ENCODE measurements at regions not wholly inside any gene's neighbourhood (a gene's known extent, or its start where the extent isn't known, plus 50 kb on each side); places are given as distances from the start of the nearest gene placed in this dataset.

DNA sequence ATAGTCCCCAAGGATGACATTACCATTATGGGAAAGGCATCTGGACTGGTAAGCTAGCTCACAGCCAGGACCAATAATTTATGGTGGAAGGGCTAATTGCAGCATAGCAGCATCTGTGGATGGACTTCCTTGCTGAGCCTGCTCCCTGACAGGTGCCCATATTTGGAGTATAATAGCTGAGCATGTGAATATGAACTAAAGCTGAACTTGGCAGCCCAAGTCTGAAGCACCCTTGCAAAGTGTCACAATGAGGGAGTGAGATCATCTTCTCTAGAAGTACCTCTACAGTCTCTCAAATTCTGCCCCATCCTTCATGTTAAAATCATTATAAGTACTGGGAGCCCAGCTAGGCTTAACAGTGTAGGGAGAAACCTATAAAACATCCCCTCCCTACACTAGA is 128.2 kb upstream of the INPP4B start:
- no peak for DNase-seq

DNA sequence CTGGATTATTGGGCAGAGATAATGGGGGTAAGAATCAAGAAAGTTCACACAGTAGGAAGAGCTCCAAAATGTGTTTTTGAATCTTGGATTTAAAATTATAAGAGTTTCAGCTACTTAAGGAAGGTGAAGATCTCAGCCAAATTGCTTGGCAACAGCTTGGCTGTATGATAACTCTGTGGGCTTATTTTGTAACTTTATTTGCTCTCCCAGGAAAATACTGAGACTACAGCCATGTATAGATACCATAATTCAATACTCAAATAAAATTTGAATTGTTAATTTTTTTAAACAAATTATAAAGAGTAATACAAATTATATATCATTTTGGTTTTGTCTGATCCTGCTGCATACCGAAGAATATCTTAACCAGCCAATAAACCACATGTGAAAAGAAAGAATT is 129.5 kb upstream of the INPP4B start:
- DNase-seq: no peak

GRCh38 chr4:142976482-142976881 is 130.4 kb upstream of the INPP4B start:
- DNase-seq: no peak

- no peak for DNase-seq
Observed at GRCh38 chr4:142977182-142977581, 131.1 kb upstream of the INPP4B start.

GRCh38 chr4:142983065-142983464 is 137.0 kb upstream of the INPP4B start:
- no peak for DNase-seq

DNA sequence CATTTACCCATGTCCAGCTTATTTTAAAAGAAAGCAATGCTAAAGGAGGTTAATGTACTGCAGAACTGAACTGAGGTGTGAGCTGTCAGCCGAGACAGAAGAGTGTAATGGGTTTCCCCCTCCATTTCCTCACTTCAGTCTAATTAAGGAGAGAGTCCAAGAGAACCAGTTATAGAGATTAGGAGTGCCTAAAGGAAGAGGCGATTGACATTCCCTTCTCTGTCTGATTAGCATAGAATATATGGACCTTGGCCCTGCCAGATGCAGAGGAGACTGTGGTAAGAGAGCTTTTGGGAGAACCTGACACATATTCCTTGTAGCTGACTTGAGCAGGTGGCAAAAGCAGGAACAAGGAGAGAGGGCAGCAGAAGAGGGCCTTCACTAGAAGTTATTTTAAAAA is 137.5 kb upstream of the INPP4B start:
- no peak for DNase-seq

DNA sequence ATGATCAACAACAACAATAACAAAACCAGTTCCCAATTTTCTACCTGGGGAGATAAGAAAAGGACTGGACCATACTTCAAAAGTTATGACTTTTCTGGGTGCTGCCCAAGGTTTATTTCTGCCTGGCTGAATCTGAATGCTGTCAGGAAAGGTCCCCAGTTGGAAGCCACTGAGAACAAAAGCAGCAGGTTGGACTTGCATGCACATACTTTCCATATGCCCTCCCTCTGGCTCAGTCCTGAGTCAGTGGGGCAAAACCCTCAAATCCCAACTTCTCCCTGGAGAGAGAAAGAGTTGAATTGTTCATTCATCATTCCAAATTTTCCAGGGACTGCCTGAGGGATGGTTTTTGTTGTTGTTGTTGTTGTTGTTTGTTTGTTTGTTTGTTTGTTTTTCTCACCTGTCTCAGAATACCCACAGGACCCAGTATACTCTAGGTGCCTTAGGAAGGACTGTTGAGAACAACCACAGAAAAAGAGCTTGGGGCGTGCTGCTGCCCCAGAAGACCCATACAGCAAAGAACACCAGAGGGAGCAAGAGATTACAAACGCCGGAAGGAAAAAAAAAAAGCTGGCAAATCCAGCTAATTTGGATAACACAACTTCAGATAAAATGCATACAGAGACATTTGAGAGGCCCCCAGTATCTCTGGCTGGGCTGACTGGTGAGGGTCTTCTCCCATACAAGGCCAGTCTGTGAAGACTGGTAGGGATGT is 138.9 kb upstream of the INPP4B start:
- peak; percentile 73 for DNase-seq

- DNase-seq: no peak
Observed at GRCh38 chr4:143016171-143016570, 168.5 kb upstream of the USP38 start.

DNA sequence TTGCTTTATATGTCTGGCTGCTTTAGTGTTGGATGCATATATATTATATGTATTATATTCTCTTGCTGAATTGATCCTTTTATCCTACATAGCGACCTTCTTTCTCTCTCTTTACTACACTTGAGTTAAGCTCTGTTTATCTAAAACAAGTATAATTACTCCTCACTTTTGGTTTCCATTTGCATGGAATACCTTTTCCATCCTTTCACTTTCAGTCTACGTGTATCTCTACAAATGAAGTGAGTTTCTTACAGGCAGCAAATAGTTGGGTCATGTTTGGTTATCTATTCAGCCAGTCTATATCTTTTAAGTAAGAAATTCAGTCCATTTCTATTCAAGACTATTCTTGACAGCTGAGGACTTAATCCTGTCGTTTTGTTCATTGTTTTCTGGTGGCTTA is 167.5 kb upstream of the USP38 start:
- peak; percentile 78 for DNase-seq

DNA sequence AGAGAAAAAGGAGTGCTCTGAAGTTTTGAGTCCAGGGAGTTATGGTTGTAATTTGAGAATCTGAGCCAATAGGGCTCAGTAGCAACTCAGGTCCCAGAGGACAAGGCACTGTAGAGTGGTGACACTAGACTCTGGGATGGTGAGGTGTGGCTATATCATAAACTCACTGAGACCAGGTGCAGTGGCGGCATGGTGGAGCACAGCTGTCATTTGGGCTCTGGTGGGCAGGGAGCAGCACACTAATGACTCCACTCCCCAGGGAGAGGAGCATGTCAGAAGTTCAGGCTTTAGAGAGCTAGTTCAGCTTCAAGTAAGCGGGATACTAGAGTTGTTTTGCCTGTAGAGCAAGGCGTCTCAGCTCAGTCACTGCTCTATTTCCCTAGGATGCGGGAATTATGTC is 165.4 kb upstream of the USP38 start:
- DNase-seq: no peak

- peak; percentile 20 for DNase-seq
Observed at GRCh38 chr4:143021384-143021783, 163.3 kb upstream of the USP38 start.

DNA sequence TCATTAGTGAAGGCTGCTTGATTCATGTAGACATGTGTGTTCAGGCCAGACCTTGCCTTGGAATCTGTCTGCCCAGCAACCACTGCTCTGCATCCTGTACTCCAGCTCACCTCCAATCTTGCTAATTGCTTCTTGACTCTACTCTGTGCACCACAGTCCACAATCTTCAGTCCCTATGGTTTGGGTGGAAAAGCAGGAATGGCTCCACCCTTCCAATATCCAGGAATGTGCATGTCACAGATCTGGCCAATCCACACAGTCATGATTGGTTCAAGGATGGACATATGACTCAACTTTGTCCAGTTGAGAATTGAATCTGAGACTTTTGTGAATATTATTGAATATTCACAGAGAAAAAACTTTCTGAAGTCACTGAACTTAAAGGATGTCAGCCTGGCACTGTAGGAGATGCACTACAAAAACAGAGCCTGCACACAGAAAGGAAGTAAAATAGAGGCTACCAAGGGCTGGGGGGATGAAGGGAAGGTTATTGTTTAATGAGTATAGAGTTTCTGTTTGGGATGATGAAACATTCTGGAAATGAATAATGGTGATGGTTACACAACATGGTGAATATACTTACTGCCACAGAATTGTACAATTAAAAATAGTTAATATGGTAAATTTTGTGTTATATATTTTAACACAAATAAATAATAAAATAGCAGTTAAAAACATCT is 161.3 kb upstream of the USP38 start:
- DNase-seq: peak; percentile 41

- DNase-seq: peak; percentile 93
Observed at GRCh38 chr4:143025081-143025704, 159.5 kb upstream of the USP38 start.

GRCh38 chr4:143026459-143027170 is 158.1 kb upstream of the USP38 start:
- no peak for DNase-seq

DNA sequence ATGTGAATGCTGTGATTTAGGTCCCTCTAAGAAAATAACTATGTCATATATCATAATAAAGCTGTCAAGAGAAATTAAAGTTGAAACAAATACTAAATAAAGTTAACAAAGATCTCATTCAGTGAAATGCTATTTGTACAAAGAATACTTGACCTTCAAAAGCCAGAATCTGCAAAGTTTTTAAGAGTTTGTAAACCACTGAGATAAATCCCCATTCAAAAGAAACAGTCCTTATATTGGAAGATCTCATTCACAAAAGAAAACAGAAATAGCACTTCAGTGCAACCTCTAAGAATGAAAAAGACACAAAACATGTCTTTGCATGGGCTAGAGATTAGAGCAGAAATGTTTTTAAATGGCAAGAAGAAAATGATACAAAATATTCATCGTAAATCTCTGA is 149.1 kb upstream of the USP38 start:
- DNase-seq: no peak

- no peak for DNase-seq
Observed at GRCh38 chr4:143036443-143036842, 148.3 kb upstream of the USP38 start.

DNA sequence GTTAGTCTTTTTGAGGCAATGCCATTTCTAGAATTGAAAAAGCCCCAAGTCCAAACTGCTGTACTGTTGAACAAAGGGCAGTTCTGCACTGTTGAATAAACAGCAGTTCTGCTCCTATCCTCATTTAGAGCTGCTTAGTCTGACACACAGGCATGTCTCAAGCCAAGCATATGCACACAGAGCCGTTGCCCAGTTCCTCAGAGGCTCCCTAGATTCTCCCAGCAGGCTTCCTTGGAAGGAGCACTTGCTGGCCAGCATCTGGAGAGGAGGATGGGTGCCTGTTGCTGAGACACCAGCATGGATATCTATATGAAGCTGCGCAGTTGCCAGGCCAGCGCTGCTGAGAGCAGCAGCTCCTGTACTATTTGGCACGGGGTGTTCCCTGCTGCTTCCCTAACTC is 138.3 kb upstream of the USP38 start:
- DNase-seq: no peak

- no peak for DNase-seq
Observed at GRCh38 chr4:143046906-143047305, 137.8 kb upstream of the USP38 start.

GRCh38 chr4:143054971-143055370 is 129.7 kb upstream of the USP38 start:
- DNase-seq: no peak

DNA sequence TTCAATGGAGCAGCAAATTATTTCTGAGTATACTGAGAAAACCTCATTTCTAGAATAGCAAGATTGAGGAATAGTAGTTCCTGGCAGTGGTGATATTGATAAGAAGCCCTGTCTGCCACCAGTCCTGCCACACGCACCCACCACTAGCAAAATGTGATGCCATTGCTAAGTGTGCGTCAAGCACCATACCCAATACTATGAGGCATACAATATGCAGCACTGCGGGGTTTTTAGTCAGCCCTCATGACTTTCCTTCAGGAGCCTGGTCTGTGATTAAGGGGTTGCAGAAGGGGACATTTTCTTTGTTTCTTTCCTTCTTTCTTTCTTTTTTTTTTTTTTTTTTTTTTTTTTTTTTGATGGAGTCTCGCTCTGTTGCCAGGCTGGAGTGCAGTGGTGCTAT is 128.7 kb upstream of the USP38 start:
- no peak for DNase-seq

DNA sequence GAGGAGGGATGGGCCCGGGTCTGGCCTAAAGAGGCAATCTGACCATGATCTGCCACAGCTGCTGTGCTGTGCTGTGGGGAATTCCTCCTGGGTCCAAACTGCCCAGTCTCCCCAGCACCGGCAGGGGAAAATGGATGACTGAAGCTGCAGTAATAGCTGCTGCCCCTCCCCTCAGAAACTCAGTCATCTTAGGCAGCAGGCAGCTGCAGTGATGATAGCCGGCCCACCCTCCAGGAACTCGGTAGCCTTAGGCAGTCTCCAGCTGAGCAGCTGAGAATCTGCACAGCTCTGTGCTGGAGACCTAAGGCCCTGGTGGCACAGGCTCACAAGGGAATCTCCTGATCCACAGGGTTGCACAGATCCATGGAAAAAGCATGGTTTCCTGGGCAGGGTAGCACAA is 113.4 kb upstream of the USP38 start:
- DNase-seq: no peak

GRCh38 chr4:143076723-143077122 is 108.0 kb upstream of the USP38 start:
- no peak for DNase-seq

DNA sequence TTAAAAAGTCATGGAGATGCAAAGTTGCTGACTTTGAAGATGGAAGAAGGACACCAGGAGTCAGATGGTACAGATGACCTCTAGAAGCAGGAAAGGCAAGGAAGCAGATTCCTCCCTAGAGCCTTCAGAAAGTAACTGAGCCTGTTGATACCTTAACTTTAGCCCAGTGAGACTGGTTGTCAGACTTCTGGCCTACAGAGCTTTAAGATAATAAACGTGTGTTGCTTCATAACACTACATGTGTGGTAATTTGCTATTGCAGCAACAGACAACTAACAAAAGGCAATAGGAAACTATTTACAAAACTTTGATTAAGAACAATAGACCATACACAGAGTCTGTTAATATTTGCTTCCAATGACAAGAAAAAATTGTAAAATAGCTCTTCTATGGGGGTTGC is 102.0 kb upstream of the USP38 start:
- peak; percentile 17 for DNase-seq
